ENCODE measurements at regions not wholly inside any gene's neighbourhood (a gene's known extent, or its start where the extent isn't known, plus 50 kb on each side); places are given as distances from the start of the nearest gene placed in this dataset.

- no peak; the same call in 2 of the 3 replicates for ATAC-seq
- no peak for TF ChIP-seq TSHZ2 (CRISPR knock-in tag; IDR thresholded peaks at IDR 0.05)
- TF ChIP-seq CREB5 (CRISPR knock-in tag; IDR thresholded peaks at IDR 0.05; ENCODE audit: low read depth): no peak
- TF ChIP-seq, protein P1, sequence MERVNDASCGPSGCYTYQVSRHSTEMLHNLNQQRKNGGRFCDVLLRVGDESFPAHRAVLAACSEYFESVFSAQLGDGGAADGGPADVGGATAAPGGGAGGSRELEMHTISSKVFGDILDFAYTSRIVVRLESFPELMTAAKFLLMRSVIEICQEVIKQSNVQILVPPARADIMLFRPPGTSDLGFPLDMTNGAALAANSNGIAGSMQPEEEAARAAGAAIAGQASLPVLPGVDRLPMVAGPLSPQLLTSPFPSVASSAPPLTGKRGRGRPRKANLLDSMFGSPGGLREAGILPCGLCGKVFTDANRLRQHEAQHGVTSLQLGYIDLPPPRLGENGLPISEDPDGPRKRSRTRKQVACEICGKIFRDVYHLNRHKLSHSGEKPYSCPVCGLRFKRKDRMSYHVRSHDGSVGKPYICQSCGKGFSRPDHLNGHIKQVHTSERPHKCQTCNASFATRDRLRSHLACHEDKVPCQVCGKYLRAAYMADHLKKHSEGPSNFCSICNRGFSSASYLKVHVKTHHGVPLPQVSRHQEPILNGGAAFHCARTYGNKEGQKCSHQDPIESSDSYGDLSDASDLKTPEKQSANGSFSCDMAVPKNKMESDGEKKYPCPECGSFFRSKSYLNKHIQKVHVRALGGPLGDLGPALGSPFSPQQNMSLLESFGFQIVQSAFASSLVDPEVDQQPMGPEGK (CRISPR knock-in tag; IDR thresholded peaks at IDR 0.05; ENCODE audit: borderline replicate concordance): no peak
- TF ChIP-seq ZNF70 (CRISPR knock-in tag; IDR thresholded peaks at IDR 0.05): no peak
- no peak for TF ChIP-seq ARNTL (CRISPR knock-in tag; IDR thresholded peaks at IDR 0.05; ENCODE audit: borderline replicate concordance, low read depth)
- TF ChIP-seq TOX (CRISPR knock-in tag; IDR thresholded peaks at IDR 0.05; ENCODE audit: borderline replicate concordance): no peak
- TF ChIP-seq ZFP30 (CRISPR knock-in tag; IDR thresholded peaks at IDR 0.05): no peak
Observed at GRCh38 chr4:138826754-138827153, 188.8 kb upstream of the NOCT start.

- no peak for TF ChIP-seq ZFP3 (CRISPR knock-in tag; IDR thresholded peaks at IDR 0.05)
- no peak for TF ChIP-seq SNAI2 (CRISPR knock-in tag; IDR thresholded peaks at IDR 0.05)
- TF ChIP-seq, protein P2, sequence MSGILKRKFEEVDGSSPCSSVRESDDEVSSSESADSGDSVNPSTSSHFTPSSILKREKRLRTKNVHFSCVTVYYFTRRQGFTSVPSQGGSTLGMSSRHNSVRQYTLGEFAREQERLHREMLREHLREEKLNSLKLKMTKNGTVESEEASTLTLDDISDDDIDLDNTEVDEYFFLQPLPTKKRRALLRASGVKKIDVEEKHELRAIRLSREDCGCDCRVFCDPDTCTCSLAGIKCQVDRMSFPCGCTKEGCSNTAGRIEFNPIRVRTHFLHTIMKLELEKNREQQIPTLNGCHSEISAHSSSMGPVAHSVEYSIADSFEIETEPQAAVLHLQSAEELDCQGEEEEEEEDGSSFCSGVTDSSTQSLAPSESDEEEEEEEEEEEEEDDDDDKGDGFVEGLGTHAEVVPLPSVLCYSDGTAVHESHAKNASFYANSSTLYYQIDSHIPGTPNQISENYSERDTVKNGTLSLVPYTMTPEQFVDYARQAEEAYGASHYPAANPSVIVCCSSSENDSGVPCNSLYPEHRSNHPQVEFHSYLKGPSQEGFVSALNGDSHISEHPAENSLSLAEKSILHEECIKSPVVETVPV (CRISPR knock-in tag; IDR thresholded peaks at IDR 0.05): no peak
- TF ChIP-seq TOX (CRISPR knock-in tag; IDR thresholded peaks at IDR 0.05; ENCODE audit: borderline replicate concordance): no peak
- ATAC-seq: no peak
Observed at GRCh38 chr4:138826322-138826721, 189.3 kb upstream of the NOCT start.

GRCh38 chr4:138821331-138821730 lies 194.2 kb upstream of the NOCT start:
- no peak for TF ChIP-seq TOX (CRISPR knock-in tag; IDR thresholded peaks at IDR 0.05; ENCODE audit: borderline replicate concordance)
- TF ChIP-seq ZNF565 (CRISPR knock-in tag; conservative IDR thresholded peaks at IDR 0.05; ENCODE audit: low read depth): no peak
- no peak for TF ChIP-seq TCF4 (CRISPR knock-in tag; IDR thresholded peaks at IDR 0.05; ENCODE audit: borderline replicate concordance)
- TF ChIP-seq CSDC2 (CRISPR knock-in tag; IDR thresholded peaks at IDR 0.05): no peak
- no peak for TF ChIP-seq GLIS3 (CRISPR knock-in tag; IDR thresholded peaks at IDR 0.05)
- TF ChIP-seq ESRRG (CRISPR knock-in tag; IDR thresholded peaks at IDR 0.05): no peak
- no peak for TF ChIP-seq ZFP3 (CRISPR knock-in tag; IDR thresholded peaks at IDR 0.05)
- no peak for ATAC-seq

- ATAC-seq: no peak
Observed at GRCh38 chr4:138816875-138817274, 198.7 kb upstream of the NOCT start.

More at GRCh38 chr4:138816875-138817274, 198.7 kb upstream of the NOCT start:
- no peak for TF ChIP-seq SNAI2 (CRISPR knock-in tag; IDR thresholded peaks at IDR 0.05)
- no peak for TF ChIP-seq CREB5 (CRISPR knock-in tag; IDR thresholded peaks at IDR 0.05; ENCODE audit: low read depth)
- no peak for TF ChIP-seq CSDC2 (CRISPR knock-in tag; IDR thresholded peaks at IDR 0.05)
- TF ChIP-seq ZNF8 (CRISPR knock-in tag; IDR thresholded peaks at IDR 0.05): no peak
- no peak for TF ChIP-seq ISL1 (CRISPR knock-in tag; IDR thresholded peaks at IDR 0.05)
- TF ChIP-seq POU6F1 (CRISPR knock-in tag; IDR thresholded peaks at IDR 0.05; ENCODE audit: borderline replicate concordance, low read depth): no peak
- TF ChIP-seq, protein P1 (CRISPR knock-in tag; IDR thresholded peaks at IDR 0.05; ENCODE audit: borderline replicate concordance): no peak
- no peak for TF ChIP-seq PPARA (CRISPR knock-in tag; IDR thresholded peaks at IDR 0.05; ENCODE audit: borderline replicate concordance)
- TF ChIP-seq ARNTL (CRISPR knock-in tag; IDR thresholded peaks at IDR 0.05; ENCODE audit: borderline replicate concordance, low read depth): no peak
- no peak for TF ChIP-seq ZC3H10 (CRISPR knock-in tag; IDR thresholded peaks at IDR 0.05)

All from SK-N-SH treated with all-trans-retinoic acid at 6 μM for 48 hours (cell line).